ENCODE measurements at regions not wholly inside any gene's neighbourhood (a gene's known extent, or its start where the extent isn't known, plus 50 kb on each side); places are given as distances from the start of the nearest gene placed in this dataset.

GRCh38 chr10:79017882-79018520 is 50.8 kb upstream of the ZMIZ1 start:
- TF ChIP-seq CTCF (IDR thresholded peaks at IDR 0.05) (no peak), POLR2A (IDR thresholded peaks at IDR 0.05) (no peak)

Measured in testis (tissue), 2 donors.